H9 (cell line): ENCODE measurements at regions not wholly inside any gene's neighbourhood (a gene's known extent, or its start where the extent isn't known, plus 50 kb on each side); places are given as distances from the start of the nearest gene placed in this dataset.

Source experiments
- DNase-seq: peaks from one replicate; pipeline ENCODE4 v3.0.0-alpha.2; 2017
- H2AFZ ChIP-seq: one replicate; pipeline ENCODE4 v1.6.1; 2013; ENCODE audit warnings: mild to moderate bottlenecking, low read length, control low read depth, moderate library complexity
- H2AK5ac ChIP-seq: 2 replicates; pipeline ENCODE4 v1.6.1; 2013; ENCODE audit warnings: low read length, control low read depth, mixed read lengths; ENCODE audit not compliant: insufficient read length
- H2BK120ac ChIP-seq: one replicate; pipeline ENCODE4 v1.6.1; 2013; ENCODE audit warnings: low read depth, mild to moderate bottlenecking, low read length, control low read depth, inconsistent platforms; ENCODE audit not compliant: poor library complexity, severe bottlenecking
- H2BK12ac ChIP-seq: 2 replicates; pipeline ENCODE4 v1.6.1; 2013; ENCODE audit warnings: low read length, control low read depth, mixed read lengths, low read depth; ENCODE audit not compliant: insufficient read length
- H2BK15ac ChIP-seq: 2 replicates; pipeline ENCODE4 v1.6.1; 2013; ENCODE audit warnings: low read depth, low read length, control low read depth
- H2BK20ac ChIP-seq: one replicate; pipeline ENCODE4 v1.6.1; 2013; ENCODE audit warnings: low read depth, mild to moderate bottlenecking, low read length, control low read depth, inconsistent platforms; ENCODE audit not compliant: poor library complexity, severe bottlenecking
- H2BK5ac ChIP-seq: 2 replicates; pipeline ENCODE4 v1.6.1; 2013; ENCODE audit warnings: low read length, control low read depth, mixed read lengths; ENCODE audit not compliant: insufficient read length
- H3K14ac ChIP-seq: 2 replicates; pipeline ENCODE4 v1.6.1; 2013; ENCODE audit warnings: low read length, control low read depth; ENCODE audit not compliant: insufficient read depth
- H3K18ac ChIP-seq: 2 replicates; pipeline ENCODE4 v1.6.1; 2013; ENCODE audit warnings: low read depth, mild to moderate bottlenecking, mixed read lengths, low read length, control low read depth; ENCODE audit not compliant: insufficient read length
- H3K23ac ChIP-seq: 2 replicates; pipeline ENCODE4 v1.6.1; 2013; ENCODE audit warnings: low read length, control low read depth, mixed read lengths, low read depth; ENCODE audit not compliant: insufficient read length
- H3K23me2 ChIP-seq: 2 replicates; pipeline ENCODE4 v1.6.1; 2013; ENCODE audit warnings: low read depth, mild to moderate bottlenecking, mixed read lengths, low read length, control low read depth; ENCODE audit not compliant: insufficient read length, poor library complexity, severe bottlenecking
- H3K27ac ChIP-seq: 2 replicates; pipeline ENCODE4 v1.5.1; 2013; ENCODE audit warnings: low read length, control low read depth, mixed read lengths, low read depth; ENCODE audit not compliant: insufficient read length
- H3K27me3 ChIP-seq: 2 replicates; pipeline ENCODE4 v1.6.1; 2013; ENCODE audit warnings: low read length, control low read depth, inconsistent platforms; ENCODE audit not compliant: insufficient read depth
- H3K4ac ChIP-seq: 2 replicates; pipeline ENCODE4 v1.6.1; 2013; ENCODE audit warnings: low read depth, mild to moderate bottlenecking, control low read depth, inconsistent platforms, low read length, moderate library complexity
- H3K4me1 ChIP-seq: 2 replicates; pipeline ENCODE4 v1.6.1; 2013; ENCODE audit warnings: low read length, control low read depth, inconsistent platforms; ENCODE audit not compliant: insufficient read depth
- H3K4me2 ChIP-seq: 2 replicates; pipeline ENCODE4 v1.6.1; 2013; ENCODE audit warnings: low read length, control low read depth, mixed read lengths; ENCODE audit not compliant: insufficient read length, insufficient read depth
- H3K56ac ChIP-seq: 2 replicates; pipeline ENCODE4 v1.6.1; 2013; ENCODE audit warnings: low read depth, mild to moderate bottlenecking, mixed read lengths, low read length, control low read depth; ENCODE audit not compliant: insufficient read length
- H3K79me1 ChIP-seq: 2 replicates; pipeline ENCODE4 v1.6.1; 2013; ENCODE audit warnings: low read depth, mild to moderate bottlenecking, moderate library complexity, low read length, control low read depth, inconsistent platforms; ENCODE audit not compliant: insufficient read depth, poor library complexity, severe bottlenecking
- H3K79me2 ChIP-seq: 2 replicates; pipeline ENCODE4 v1.6.1; 2013; ENCODE audit warnings: low read length, control low read depth, inconsistent platforms; ENCODE audit not compliant: insufficient read depth
- H3K9ac ChIP-seq: 2 replicates; pipeline ENCODE4 v1.6.1; 2013; ENCODE audit warnings: low read length, control low read depth, mixed read lengths; ENCODE audit not compliant: insufficient read length; ENCODE audit errors: extremely low read depth
- H3K9me3 ChIP-seq: one replicate; pipeline ENCODE4 v1.6.1; 2013; ENCODE audit warnings: low read depth, low read length, inconsistent platforms; ENCODE audit not compliant: control insufficient read depth
- H3T11ph ChIP-seq: one replicate; pipeline ENCODE4 v1.6.1; 2013; ENCODE audit warnings: mild to moderate bottlenecking, low read length, control low read depth, inconsistent platforms
- H4K20me1 ChIP-seq: one replicate; pipeline ENCODE4 v1.6.1; 2013; ENCODE audit not compliant: control insufficient read depth, insufficient read length, insufficient read depth
- H4K5ac ChIP-seq: 2 replicates; pipeline ENCODE4 v1.6.1; 2013; ENCODE audit warnings: low read depth, mild to moderate bottlenecking, mixed read lengths, low read length, control low read depth; ENCODE audit not compliant: insufficient read length
- H4K8ac ChIP-seq: replicated peaks from 2 replicates; pipeline ENCODE4 v1.6.1; 2013; ENCODE audit warnings: low read length, control low read depth, mixed read lengths, low read depth; ENCODE audit not compliant: insufficient read length
- H4K91ac ChIP-seq: 2 replicates; pipeline ENCODE4 v1.6.1; 2013; ENCODE audit warnings: low read depth, mild to moderate bottlenecking, moderate library complexity, mixed read lengths, low read length, control low read depth; ENCODE audit not compliant: insufficient read length
- H3K27ac Mint-ChIP-seq, 3 experiments: 2 replicates in 2 of 3; 3 replicates in 1 of 3; pipeline ENCODE4 v1.8.0; 2020 to 2021; ENCODE audit warnings: mixed read lengths in 3 of 3, mild to moderate bottlenecking in 1 of 3, moderate library complexity in 1 of 3
- H3K27me3 Mint-ChIP-seq: 2 replicates; pipeline ENCODE4 v1.8.0; 2021; ENCODE audit warnings: low read depth, mild to moderate bottlenecking, moderate library complexity, mixed read lengths
- H3K36me3 Mint-ChIP-seq, 3 experiments: 2 replicates in 2 of 3; 3 replicates in 1 of 3; pipeline ENCODE4 v1.8.0; 2020 to 2021; ENCODE audit warnings: low read depth in 3 of 3, mixed read lengths in 3 of 3; ENCODE audit not compliant: insufficient read depth in 1 of 3
- H3K4me1 Mint-ChIP-seq, 2 experiments: 2 replicates each; pipeline ENCODE4 v1.8.0; 2020; ENCODE audit warnings: mixed read lengths in 2 of 2
- H3K4me3 Mint-ChIP-seq, 2 experiments: 2 replicates in 1 of 2; 3 replicates in 1 of 2; pipeline ENCODE4 v1.8.0; 2020 to 2021; ENCODE audit warnings: mild to moderate bottlenecking in 2 of 2, mixed read lengths in 2 of 2, moderate library complexity in 1 of 2
- H3K9me3 Mint-ChIP-seq, 2 experiments: 2 replicates in 1 of 2; 3 replicates in 1 of 2; pipeline ENCODE4 v1.8.0; 2020; ENCODE audit warnings: mild to moderate bottlenecking in 2 of 2, mixed read lengths in 2 of 2, moderate library complexity in 1 of 2
- WGBS: extraction: QIAGEN DNeasy Blood & Tissue Kit; methylation state at CpG from one replicate; pipeline ENCODE4 v1.1.7; 2013; ENCODE audit warnings: missing lambda C conversion rate, low lambda C conversion rate, mixed read lengths; ENCODE audit not compliant: insufficient read length; ENCODE audit errors: extremely low coverage; 5-methylcytosine and 5-hydroxymethylcytosine counted together
- TF ChIP-seq, protein P1 (sequence below): fragments of 200-600 bp; sonication (generic); conservative IDR thresholded peaks from 3 replicates; pipeline ENCODE4 v1.8.0; 2021; ENCODE audit warnings: antibody characterized with exemption, mild to moderate bottlenecking

DNA sequence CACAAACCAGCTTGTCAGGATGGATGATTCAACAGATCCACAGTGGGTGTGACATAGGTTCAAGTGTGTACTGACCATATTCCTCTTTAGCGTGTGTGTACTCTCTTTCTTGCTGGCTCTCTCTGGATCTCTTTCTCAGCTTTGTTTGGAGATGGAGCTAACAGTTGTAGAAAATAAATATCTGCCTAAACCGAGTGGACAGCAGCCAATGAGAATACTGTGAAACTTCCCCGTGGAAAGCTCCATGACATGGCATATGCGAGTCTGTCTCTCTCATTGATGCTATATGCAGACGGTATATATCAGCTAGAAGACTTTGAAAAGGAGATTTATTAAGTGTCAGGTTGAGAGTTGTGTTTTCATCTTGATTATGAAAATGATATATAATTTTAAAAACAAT lies 406.5 kb upstream of the SUCLG2 start:
- H3T11ph ChIP-seq, result no peak overlapping the region
- Mint-ChIP-seq H3K36me3 (no peaks in the 10 kb centered on the region), H3K9me3 (no peaks in the 10 kb centered on the region), H3K4me1 (peaks cover 0 to 3% of the 10 kb centered on the region in 2 experiments; a peak in 3 of 4 replicates), H3K27ac (no peak overlapping the region), H3K27me3 (no peaks in the 10 kb centered on the region), H3K4me3 (no peak overlapping the region)
- H3K23ac ChIP-seq, result no peak overlapping the region
- no peaks in the 10 kb centered on the region for H3K23me2 ChIP-seq
- no peak overlapping the region for H3K27ac ChIP-seq
- no peak overlapping the region for H3K14ac ChIP-seq
- no peak overlapping the region for H3K18ac ChIP-seq
- H2AK5ac ChIP-seq, result no peak overlapping the region
- no peak overlapping the region for H2BK15ac ChIP-seq
- H3K9me3 ChIP-seq, result no peaks in the 10 kb centered on the region
- no peak overlapping the region for H4K5ac ChIP-seq
- H3K79me2 ChIP-seq, result no peaks in the 10 kb centered on the region
- no peak overlapping the region for H3K4ac ChIP-seq
- H2BK20ac ChIP-seq, result no peak overlapping the region
- H3K79me1 ChIP-seq, result no peaks in the 10 kb centered on the region
- H4K20me1 ChIP-seq, result no peaks in the 10 kb centered on the region
- H2BK12ac ChIP-seq, result no peak overlapping the region
- no peaks in the 10 kb centered on the region for H3K4me1 ChIP-seq
- no peak overlapping the region for H4K91ac ChIP-seq
- no peak for DNase-seq
- TF ChIP-seq, protein P1, sequence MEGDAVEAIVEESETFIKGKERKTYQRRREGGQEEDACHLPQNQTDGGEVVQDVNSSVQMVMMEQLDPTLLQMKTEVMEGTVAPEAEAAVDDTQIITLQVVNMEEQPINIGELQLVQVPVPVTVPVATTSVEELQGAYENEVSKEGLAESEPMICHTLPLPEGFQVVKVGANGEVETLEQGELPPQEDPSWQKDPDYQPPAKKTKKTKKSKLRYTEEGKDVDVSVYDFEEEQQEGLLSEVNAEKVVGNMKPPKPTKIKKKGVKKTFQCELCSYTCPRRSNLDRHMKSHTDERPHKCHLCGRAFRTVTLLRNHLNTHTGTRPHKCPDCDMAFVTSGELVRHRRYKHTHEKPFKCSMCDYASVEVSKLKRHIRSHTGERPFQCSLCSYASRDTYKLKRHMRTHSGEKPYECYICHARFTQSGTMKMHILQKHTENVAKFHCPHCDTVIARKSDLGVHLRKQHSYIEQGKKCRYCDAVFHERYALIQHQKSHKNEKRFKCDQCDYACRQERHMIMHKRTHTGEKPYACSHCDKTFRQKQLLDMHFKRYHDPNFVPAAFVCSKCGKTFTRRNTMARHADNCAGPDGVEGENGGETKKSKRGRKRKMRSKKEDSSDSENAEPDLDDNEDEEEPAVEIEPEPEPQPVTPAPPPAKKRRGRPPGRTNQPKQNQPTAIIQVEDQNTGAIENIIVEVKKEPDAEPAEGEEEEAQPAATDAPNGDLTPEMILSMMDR, result no peak
- H4K8ac ChIP-seq, result no peak overlapping the region
- H3K56ac ChIP-seq, result no peak overlapping the region
- WGBS, result no CpG with 5 or more reads among the region's 5 CpGs
- no peak overlapping the region for H2BK5ac ChIP-seq
- H3K9ac ChIP-seq, result no peak overlapping the region
- no peak overlapping the region for H2AFZ ChIP-seq
- no peak overlapping the region for H2BK120ac ChIP-seq
- H3K4me2 ChIP-seq, result no peak overlapping the region
- H3K27me3 ChIP-seq, result no peaks in the 10 kb centered on the region
